HG03469 (cell line): ENCODE measurements at regions not wholly inside any gene's neighbourhood (a gene's known extent, or its start where the extent isn't known, plus 50 kb on each side); places are given as distances from the start of the nearest gene placed in this dataset.
A peak's percentile ranks its signal among the peaks of the same experiment; 100 is the strongest.
"Not testable (repeated sequence)": the region's sequence is repeated elsewhere in the genome, so short reads cannot be mapped to it uniquely, and the experiment has no call there.

Experiments used
- ATAC-seq: cut with Tn5 transposase; IDR thresholded peaks from one replicate; pipeline ENCODE4 v1.9.1; 2021; ENCODE audit warnings: mild to moderate bottlenecking, moderate library complexity, moderate number of reproducible peaks; ENCODE audit not compliant: unreplicated experiment

DNA sequence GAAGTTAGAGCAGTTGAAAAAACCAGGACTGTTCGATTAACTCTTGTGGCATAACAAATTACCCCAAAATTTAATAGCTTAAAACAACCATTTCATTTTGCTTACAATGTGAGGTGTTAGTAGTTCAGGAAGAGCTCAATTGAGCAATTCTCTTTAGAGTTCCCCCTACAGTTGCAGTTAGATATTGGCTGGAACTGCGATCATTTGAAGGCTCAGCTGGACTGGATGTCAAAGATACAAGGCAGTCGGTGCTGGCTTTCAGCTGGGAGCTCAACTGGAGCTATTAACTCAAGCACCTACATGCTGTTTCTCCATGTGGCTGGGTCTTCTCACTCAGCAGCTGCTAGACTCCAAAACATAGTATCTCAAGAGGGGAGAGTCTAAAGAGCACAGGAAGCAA is 96.0 kb upstream of the LOC128125822 start:
- ATAC-seq = no peak

DNA sequence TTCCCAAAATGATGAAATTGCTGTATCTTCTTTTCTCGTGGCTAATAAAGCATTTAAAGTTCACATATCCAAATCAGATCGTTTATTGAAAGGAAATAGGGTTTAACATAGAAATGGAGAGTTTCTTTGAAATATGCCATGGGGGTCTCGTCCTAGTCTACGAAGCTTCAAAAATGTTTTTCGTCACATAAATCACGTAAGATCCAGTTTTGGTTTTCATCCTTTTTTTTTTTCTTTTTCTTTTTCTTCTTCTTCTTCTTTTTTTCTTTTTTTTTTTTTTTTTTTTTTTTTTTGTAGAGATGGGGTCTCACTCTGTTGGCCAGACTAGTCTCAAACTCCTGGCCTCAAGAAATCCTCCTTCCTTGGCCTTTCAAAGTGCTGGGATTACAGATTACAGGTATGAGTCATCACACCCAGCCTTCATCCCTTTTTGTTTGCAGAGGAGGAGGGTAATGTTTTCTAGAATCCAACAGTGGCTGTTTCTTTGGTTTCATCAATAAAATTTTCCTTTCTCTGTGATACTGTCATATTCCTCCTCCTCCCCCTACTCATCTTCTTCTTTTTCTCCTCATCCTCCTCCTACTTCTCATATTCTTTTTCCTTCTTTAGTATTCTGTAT is 94.7 kb upstream of the LOC128125822 start:
- ATAC-seq = no peak

DNA sequence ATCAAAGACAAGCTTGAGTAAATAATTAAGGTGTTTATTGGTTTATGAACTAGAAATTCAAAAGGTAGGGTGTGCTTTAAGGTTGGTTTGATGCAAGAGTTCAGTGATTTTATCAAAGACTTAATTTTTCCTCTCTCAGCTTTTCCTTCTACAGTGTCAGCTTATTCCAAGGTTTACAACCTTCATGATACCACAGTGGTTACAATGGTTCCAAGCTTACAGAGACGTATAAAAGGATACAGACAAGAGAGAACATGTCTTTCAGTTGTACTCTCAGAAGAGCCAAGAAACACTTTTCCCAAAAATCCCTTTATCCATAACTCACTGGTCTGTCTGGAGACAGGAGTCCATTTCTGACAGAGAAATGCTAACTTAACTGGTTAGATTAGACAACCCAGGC is 93.5 kb upstream of the LOC128125822 start:
- no peak for ATAC-seq

DNA sequence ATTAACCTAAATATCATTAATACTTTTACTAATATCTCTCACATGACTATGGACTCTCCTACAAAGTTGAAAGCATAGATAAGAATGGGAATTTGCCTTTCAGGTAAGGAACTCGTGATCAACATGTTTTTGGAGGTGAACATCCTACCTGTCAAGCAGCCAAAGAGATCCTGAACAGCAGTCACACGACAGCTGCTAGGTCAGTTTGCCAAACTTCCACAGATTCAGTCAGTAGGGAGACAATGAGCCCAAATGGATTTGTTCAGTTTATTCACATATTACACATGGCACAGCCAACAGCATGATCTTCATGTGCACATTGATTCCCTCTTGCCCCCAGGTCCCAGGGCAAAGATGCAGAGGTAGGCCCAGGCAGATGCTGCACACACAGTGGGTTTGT is 86.1 kb upstream of the LOC128125822 start:
- ATAC-seq = no peak

DNA sequence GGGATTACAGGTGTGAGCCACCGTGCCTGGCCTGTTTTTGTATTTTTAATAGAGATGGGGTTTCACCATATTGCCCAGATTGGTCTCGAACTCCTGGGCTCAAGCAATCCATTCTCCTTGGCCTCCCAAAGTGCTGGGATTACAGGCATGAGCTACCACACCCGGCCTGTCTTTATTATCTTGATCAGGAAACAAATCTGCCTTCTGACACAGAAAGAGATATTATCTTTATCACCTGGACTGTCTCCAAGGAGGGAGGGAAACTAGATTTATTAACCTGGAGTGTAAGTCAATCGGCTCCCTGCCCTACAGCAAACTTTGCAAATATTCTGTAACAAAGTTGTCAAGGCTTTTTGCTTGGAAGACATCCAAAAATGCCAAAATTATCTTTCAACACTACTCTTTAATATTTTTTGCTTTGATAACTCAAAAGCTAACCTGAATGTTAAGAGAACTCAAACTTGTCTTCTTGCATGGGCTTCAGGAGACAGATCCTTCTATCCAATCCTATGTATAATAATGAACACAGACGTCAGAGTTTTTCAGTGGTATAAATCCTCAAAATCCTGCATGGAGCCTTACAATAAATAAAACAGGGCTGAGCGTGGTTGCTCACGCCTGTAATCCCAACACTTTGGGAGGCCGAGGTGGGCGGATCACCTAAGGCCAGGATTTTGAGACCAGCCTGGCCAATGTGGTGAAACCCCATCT is 85.0 kb upstream of the LOC128125822 start:
- ATAC-seq = no peak

DNA sequence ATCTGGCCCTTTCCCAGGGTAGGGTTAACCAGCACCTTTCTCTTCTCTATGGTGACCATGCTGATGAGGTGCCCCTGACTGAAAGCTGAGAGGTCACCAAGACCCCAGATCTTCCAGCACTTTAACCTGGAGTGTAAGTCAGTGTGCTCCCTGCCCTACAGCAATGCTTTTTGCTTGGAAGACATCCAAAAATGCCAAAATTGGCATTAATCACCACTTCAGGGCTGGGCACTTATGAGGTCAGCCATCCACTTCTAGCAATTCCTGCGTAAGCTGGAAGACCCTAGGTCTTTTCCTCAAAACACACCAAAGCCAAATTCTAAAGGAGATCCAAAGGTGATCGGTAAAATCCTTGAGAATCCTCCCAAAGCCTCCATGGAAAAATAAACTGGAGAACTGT is 81.2 kb upstream of the LOC128125822 start:
- no peak for ATAC-seq

DNA sequence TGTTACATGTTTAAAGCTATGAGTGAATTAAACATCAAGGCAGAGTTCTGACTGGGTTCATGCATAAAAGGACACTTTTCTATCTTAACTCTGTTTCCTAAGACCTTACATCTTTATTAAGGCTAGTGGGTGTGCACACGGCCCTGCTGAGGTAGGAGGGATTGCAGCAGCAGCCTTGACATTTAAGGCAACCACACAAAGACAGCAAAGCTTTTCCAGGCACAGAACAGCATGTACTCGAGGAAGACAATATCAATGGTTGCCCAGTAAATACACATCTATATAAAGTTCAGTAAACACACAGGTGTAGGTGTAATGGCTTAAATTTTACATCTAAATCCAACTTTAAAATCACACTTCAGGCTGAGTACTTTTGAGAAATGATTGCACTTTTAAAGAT is 79.8 kb upstream of the LOC128125822 start:
- ATAC-seq = no peak

DNA sequence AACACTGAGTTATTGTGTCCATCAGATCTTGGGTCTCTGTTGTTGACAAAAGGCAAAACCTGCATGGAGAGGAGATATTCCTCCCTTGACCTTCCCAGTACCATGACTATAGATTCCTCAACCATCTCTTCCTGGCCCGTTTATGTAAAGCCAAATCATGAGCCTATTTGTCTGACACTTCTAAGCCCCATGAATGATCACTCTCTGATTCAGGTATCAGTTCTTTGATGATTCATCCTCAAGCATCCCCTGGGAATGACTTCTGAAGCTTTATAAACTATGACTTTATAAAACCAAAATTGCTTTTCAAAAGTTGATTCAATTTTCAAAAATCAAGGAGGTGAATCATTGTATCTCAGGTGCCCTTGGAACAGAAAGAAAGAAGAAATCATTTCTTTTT is 78.7 kb upstream of the LOC128125822 start:
- no peak for ATAC-seq

DNA sequence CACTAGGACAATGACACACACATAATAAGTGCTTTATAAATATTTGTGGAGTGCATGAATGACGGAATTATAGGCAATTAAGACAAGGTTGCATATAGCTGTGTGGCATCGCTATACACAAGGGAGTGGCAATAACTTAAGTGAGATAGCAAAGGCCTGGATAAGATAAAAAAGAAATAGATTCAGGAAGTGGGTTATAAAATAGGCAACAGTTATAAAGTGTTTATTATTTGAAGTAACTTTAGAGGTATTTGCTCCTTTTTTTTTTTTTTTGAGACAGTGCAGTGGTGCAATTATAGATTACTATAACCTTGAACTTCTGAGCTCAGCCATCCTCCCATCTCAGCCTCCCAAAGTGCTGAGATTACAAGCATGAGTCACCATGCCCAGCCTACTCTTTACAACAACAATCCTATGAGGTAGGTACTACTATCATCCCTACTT is 75.9 kb upstream of the LOC128125822 start:
- no peak for ATAC-seq

DNA sequence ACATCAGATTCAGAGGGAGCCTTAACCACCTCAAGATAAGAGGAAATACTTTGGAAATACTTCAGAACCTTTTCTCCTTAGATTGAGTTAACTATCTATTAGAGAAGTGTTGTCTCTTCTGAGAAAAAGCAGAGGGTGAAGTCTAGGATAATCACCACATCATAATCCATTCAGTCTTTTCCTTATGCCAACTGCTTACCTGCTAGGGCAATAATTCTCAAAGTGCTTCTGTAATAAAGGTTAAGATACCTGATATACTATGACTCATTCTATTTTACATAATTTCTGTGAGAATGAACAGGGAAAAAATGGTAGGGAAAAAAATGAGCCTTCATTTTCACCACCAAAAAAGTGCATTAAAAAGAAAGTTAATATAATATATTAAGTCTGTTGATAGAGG is 70.1 kb upstream of the LOC128125822 start:
- ATAC-seq = no peak

DNA sequence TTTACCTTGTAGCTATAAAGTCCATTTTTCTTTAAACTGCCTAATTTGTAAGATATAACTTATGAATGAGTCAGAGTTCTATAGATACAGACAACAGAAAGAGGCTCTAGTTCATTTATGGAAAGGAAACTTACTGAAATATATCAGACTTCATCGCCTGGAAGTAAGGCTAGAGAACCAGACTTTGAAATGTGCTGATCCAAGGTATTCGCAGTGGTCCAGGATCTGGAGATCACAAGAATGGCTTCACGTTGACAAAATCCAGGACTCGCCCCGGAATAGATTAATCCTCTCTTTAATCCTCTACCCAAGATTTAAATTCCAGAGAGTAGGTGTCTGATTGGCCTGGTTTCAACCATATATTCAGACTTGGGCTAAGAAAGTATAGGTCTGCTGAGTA is 69.1 kb upstream of the LOC128125822 start:
- ATAC-seq = no peak

DNA sequence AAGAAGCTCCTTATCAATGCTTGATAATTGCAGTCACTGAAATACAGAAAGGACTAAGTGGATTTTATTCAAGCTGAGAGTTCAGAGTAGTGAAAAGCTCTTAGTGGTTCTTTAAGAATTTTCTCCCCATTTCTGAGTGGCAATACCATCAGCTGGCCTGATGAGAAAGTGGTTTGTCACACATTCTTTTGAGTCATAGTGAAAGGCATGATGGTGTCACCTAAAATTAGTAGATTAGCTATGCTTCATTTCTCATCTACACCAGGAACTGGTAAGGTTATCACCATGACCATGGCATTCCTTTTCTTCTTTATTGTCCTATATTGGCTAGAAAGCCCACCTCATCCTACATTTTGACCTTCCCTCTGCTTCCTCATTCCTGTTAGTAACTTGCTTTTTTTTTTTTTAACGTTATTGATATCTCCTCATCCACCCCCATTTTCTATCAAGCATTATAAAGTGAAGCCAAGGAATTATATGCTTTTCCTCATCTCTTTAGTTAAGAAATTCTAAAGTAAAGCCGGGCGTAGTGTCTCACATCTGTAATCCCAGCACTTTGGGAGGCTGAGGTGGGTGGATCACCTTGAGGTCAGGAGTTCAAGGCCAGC is 67.4 kb upstream of the LOC128125822 start:
- ATAC-seq = peak; percentile 98

DNA sequence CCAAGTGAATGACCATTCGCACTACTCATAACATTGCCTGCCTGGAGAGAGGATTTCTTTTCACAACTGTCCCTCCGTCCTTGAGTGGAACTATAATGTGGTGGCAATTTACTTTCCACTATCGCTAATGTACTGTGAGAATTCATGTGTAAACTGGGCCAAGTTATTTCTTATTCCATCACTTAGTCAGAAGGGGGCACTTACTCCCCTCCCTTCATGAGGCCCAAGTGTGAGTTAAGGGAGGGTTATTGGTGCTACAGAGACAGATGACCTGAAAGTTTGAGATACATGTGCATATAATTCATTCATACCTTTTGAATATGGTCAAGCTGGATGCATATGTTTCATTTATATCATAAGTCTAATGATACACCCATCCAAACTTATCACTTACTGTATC is 65.2 kb upstream of the LOC128125822 start:
- ATAC-seq = no peak

DNA sequence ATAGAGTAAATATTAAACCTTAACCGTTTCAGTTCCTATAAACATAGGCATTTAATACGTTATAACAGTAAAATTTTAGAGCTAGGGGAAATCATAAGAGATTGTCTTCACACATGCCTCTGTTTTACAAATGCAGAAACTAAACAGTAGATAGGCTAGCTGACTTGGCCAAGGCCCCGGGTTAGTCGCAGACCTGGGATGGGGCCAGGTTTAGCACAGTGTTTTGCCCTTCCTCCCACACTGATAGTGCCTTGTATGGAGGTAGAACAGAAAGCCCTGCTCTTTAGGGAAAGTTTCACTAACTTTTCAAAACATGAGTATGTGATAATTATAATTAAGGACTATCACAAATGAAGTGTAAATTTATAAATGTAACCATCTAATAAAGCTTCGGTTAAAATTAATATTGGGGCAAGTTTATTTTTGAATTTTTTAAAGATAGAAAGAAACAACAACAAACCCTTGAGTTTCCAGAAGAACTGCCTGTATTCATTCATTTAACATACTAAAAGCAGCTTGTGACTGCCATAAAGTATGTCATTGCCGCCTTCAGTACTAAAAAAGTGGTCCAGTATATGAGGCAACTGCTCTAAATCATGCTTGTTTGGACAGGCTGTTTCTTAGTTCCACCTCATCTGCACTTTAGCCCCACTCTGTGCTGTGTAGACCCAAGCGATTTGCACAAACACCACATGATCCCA is 62.5 kb upstream of the LOC128125822 start:
- no peak for ATAC-seq

DNA sequence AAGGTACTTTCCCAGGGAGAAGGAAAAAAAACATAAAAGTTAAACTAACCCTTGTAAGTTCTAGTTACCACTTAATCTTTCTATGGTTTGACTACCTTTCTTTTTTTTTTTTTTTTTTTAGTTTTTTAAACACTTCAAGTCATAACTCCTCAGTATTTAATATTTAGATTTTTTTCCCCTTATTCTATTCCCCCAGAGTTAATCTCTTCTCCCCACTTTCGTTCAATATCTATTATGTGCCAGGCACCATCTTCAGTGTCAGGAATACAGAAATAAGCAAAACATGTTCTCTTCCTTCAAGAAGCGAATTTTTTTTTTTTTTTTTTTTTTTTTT is 62.0 kb upstream of the LOC128125822 start:
- ATAC-seq = no peak

DNA sequence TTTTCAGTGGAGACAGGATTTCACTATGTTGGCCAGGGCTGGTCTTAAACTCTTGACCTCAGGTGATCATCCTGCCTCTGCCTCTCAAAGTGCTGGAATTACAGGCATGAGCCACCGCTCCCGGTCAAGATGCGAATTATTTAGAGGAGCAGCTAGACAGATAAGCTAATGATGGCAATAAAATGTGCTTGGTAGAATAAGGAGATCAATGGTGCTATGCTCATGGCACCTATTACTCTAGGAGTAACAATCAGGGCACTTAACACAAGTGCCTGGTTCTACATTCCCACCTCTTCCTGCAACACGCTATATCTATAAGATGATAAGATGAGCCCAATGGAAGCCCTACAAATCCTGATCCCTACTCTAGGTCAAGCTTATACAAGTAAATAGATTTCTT is 61.4 kb upstream of the LOC128125822 start:
- ATAC-seq = no peak

DNA sequence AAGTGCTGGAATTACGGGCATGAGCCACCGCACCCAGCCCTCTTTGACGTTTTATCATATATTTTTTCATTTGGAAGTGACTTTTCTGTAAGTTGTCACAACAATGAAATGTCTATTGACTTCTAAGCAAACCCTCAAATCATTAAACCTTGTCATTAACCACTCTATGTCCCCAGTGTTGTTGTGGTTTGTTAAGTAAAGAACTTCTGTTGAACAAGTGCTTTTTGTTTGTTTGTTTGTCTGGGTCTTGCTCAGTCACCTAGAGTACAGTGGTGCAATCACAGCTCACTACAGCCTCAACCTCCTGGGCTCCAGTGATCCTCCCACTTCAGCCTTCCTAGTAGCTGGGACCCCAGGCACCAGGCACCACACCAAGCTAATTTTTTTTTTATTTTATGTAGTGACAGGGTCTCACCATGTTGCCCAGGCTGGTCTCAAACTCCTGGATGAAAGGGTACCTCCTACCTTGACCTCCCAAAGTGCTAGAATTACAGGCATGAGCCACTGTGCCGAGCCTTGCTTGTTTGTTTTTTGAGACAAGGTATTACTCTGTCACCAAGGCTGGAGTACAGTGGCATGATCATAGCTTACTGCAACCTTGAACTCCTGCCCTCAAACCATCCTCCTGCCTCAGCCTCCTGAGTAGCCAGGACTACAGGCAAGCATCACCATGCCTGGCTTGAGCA is 57.6 kb upstream of the LOC128125822 start:
- ATAC-seq = no peak

DNA sequence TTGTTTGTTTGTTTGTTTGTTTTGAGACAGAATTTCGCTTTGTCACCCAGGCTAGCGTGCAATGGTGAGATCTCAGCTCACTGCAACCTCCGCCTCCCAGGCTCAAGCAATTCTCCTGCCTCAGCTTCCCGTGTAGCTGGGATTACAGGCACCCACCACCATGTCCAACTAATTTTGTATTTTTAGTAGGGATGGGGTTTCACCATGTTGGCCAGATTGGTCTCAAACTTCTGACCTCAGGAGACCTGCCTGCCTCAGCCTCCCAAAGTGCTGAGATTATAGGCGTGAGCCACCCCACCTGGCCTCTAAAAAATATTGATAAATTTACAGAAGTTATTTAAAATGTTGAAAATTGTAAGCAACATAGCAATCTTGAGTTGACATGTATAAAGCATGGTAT is 57.1 kb upstream of the LOC128125822 start:
- not testable (repeated sequence) for ATAC-seq

DNA sequence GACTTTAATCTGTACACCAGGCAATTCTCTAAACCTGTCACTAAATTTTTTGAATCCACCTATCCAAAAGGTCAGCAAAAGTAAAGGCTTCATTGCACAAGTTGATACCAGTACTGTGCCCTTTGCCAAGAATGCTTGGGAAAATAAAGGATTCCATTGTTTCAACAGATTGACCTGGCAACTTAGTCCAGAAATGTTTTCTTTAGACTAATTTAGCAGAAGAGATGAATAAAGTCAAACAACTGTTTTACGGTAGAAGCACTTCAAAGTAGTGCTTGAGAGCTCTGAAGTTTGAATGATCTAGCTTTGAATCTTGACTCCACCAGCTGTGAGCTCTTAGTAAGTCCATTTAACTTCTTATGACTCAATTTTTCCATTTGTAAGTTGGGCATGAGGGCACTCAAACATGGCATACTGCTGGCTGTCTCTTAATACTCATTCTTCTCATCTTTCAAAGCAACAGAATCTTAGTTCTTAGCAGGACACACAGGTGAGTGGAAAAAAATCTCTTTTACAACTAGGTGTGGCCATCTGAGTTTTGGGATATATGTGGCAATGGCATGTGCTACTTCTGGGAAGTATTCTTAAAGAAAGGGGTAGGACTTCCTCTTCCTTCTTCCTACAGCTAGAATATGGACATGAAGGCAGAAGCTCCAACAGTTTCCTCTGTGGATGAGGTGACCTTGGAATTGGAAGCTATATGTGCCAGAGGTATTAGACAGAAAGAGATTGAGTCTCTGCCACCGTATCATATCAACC is 55.9 kb upstream of the LOC128125822 start:
- ATAC-seq = no peak

DNA sequence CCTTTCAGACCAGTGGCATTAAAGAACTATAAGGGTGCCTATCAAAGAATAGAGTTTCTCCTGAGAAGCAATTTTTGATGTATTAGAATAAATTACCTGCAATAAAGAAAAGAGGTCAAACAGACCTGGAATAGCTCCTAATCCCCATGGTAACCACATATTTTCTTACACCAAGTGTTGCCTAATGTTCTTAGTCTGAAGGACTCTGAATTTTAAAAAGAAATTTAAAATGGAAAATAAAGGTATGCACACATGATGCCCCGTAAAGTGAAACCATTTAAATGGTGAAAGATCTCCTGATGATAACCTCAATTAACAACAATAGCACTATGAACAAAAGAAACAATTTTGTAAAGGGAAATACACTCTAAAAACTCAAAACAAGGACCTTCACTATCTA is 55.1 kb upstream of the LOC128125822 start:
- ATAC-seq = no peak
